HCT116 (cell line): ENCODE measurements at regions not wholly inside any gene's neighbourhood (a gene's known extent, or its start where the extent isn't known, plus 50 kb on each side); places are given as distances from the start of the nearest gene placed in this dataset.

ENCODE experiments used
- CBX3 ChIP-seq: IDR thresholded peaks from 2 replicates; pipeline ENCODE4 v1.6.1; 2012; ENCODE audit warnings: low read depth
- CTCF ChIP-seq, 3 experiments: fragments of 200-600 bp in 1 of 3; sonication (generic) in 1 of 3; IDR thresholded peaks in 2 of 3; conservative IDR thresholded peaks in 1 of 3; 2 replicates each; pipeline ENCODE4 v1.5.1; 2012 to 2017; ENCODE audit warnings: low read depth in 2 of 3, low read length in 2 of 3, antibody characterized with exemption in 1 of 3, borderline replicate concordance in 1 of 3, control low read depth in 1 of 3, mild to moderate bottlenecking in 1 of 3, mixed read lengths in 1 of 3, mixed run types in 1 of 3, moderate library complexity in 1 of 3; ENCODE audit not compliant: insufficient read depth in 1 of 3
- EZH2 ChIP-seq: fragments of 200-600 bp; sonication (generic); IDR thresholded peaks from 2 replicates; pipeline ENCODE4 v1.6.1; 2017; ENCODE audit warnings: antibody characterized with exemption, mixed run types
- EZH2phosphoT487 ChIP-seq: fragments of 200-600 bp; IDR thresholded peaks from 2 replicates; pipeline ENCODE4 v1.6.1; 2018; ENCODE audit warnings: antibody characterized with exemption, borderline replicate concordance
- REST ChIP-seq: IDR thresholded peaks from 2 replicates; pipeline ENCODE4 v1.6.1; 2012; ENCODE audit warnings: low read depth
- SIN3A ChIP-seq: IDR thresholded peaks from 2 replicates; pipeline ENCODE4 v1.6.1; 2012; ENCODE audit warnings: low read depth

- TF ChIP-seq CTCF (IDR thresholded peaks at IDR 0.05 in 2 of 3, conservative IDR thresholded peaks at IDR 0.05 in 1 of 3; ENCODE audit: borderline replicate concordance in 1 of 3, insufficient read depth in 1 of 3, low read depth in 2 of 3, low read length in 2 of 3) (no peak), EZH2phosphoT487 (no peak), REST (no peak), CBX3 (no peak), EZH2 (no peak), SIN3A (no peak)
Measured at GRCh38 chr10:33602278-33602677, 267.8 kb upstream of the NRP1 start.
